ENCODE measurements at regions not wholly inside any gene's neighbourhood (a gene's known extent, or its start where the extent isn't known, plus 50 kb on each side); places are given as distances from the start of the nearest gene placed in this dataset.

GRCh38 chr3:24890012-24890411 lies 395.4 kb upstream of the THRB start:
- CTCF ChIA-PET, result no interaction called here

GRCh38 chr3:24899373-24899772 lies 404.7 kb upstream of the THRB start:
- no peaks in the 10 kb centered on the region for H3K9me3 Mint-ChIP-seq (ENCODE audit: low read depth, unreplicated experiment)
- H3K27ac Mint-ChIP-seq (ENCODE audit: unreplicated experiment), result no peak overlapping the region
- no TSS peak for BruUV-seq (replicated peaks)
- TF ChIP-seq CTCF (IDR thresholded peaks at IDR 0.05; ENCODE audit: unreplicated experiment), result no peak
- intact Hi-C loops (cut with micrococcal nuclease; ENCODE audit: unreplicated experiment), result no loop called here
- H3K27me3 Mint-ChIP-seq (ENCODE audit: unreplicated experiment), result no peaks in the 10 kb centered on the region
- CTCF ChIA-PET, result no interaction called here
- no peak overlapping the region for H3K4me3 Mint-ChIP-seq (ENCODE audit: low read depth, unreplicated experiment)
- no peaks in the 10 kb centered on the region for H3K36me3 Mint-ChIP-seq (ENCODE audit: insufficient read depth, unreplicated experiment)
- DNase-seq, result no peak
- H3K4me1 Mint-ChIP-seq (ENCODE audit: low read depth, unreplicated experiment), result no peaks in the 10 kb centered on the region

More at GRCh38 chr3:24890012-24890411, 395.4 kb upstream of the THRB start:
- TF ChIP-seq CTCF (IDR thresholded peaks at IDR 0.05; ENCODE audit: unreplicated experiment), result no peak
- Mint-ChIP-seq H3K36me3 (ENCODE audit: insufficient read depth, unreplicated experiment) (no peaks in the 10 kb centered on the region), H3K4me1 (ENCODE audit: low read depth, unreplicated experiment) (no peaks in the 10 kb centered on the region), H3K4me3 (ENCODE audit: low read depth, unreplicated experiment) (no peak overlapping the region), H3K27ac (ENCODE audit: unreplicated experiment) (no peak overlapping the region), H3K9me3 (ENCODE audit: low read depth, unreplicated experiment) (no peaks in the 10 kb centered on the region), H3K27me3 (ENCODE audit: unreplicated experiment) (no peaks in the 10 kb centered on the region)
- DNase-seq, result no peak
- intact Hi-C loops (cut with micrococcal nuclease; ENCODE audit: unreplicated experiment), result no loop called here
- BruUV-seq (replicated peaks), result no TSS peak

- TF ChIP-seq CTCF (IDR thresholded peaks at IDR 0.05; ENCODE audit: unreplicated experiment), result no peak
- CTCF ChIA-PET, result no interaction called here
- Mint-ChIP-seq H3K9me3 (ENCODE audit: low read depth, unreplicated experiment) (no peaks in the 10 kb centered on the region), H3K4me1 (ENCODE audit: low read depth, unreplicated experiment) (no peaks in the 10 kb centered on the region), H3K4me3 (ENCODE audit: low read depth, unreplicated experiment) (no peak overlapping the region), H3K27ac (ENCODE audit: unreplicated experiment) (no peak overlapping the region), H3K36me3 (ENCODE audit: insufficient read depth, unreplicated experiment) (peaks cover 4% of the 10 kb centered on the region), H3K27me3 (ENCODE audit: unreplicated experiment) (no peaks in the 10 kb centered on the region)
- intact Hi-C loops (cut with micrococcal nuclease; ENCODE audit: unreplicated experiment), result no loop called here
- no TSS peak for BruUV-seq (replicated peaks)
- DNase-seq, result no peak
These were observed 405.4 kb upstream of the THRB start for GRCh38 chr3:24899901-24900603.

GRCh38 chr3:24905266-24905665 lies 410.6 kb upstream of the THRB start:
- no peak overlapping the region for H3K27ac Mint-ChIP-seq (ENCODE audit: unreplicated experiment)
- no peak for TF ChIP-seq CTCF (IDR thresholded peaks at IDR 0.05; ENCODE audit: unreplicated experiment)
- no peaks in the 10 kb centered on the region for H3K9me3 Mint-ChIP-seq (ENCODE audit: low read depth, unreplicated experiment)
- CTCF ChIA-PET, result no interaction called here
- no TSS peak for BruUV-seq (replicated peaks)
- intact Hi-C loops (cut with micrococcal nuclease; ENCODE audit: unreplicated experiment), result no loop called here
- no peak overlapping the region for H3K4me3 Mint-ChIP-seq (ENCODE audit: low read depth, unreplicated experiment)
- peaks cover 9% of the 10 kb centered on the region for H3K4me1 Mint-ChIP-seq (ENCODE audit: low read depth, unreplicated experiment)
- no peak for DNase-seq
- no peaks in the 10 kb centered on the region for H3K27me3 Mint-ChIP-seq (ENCODE audit: unreplicated experiment)
- peaks cover 4% of the 10 kb centered on the region for H3K36me3 Mint-ChIP-seq (ENCODE audit: insufficient read depth, unreplicated experiment)

Data from Calu3 (cell line).